ENCODE measurements at regions not wholly inside any gene's neighbourhood (a gene's known extent, or its start where the extent isn't known, plus 50 kb on each side); places are given as distances from the start of the nearest gene placed in this dataset.
"Not testable (repeated sequence)": the region's sequence is repeated elsewhere in the genome, so short reads cannot be mapped to it uniquely, and the experiment has no call there.

DNA sequence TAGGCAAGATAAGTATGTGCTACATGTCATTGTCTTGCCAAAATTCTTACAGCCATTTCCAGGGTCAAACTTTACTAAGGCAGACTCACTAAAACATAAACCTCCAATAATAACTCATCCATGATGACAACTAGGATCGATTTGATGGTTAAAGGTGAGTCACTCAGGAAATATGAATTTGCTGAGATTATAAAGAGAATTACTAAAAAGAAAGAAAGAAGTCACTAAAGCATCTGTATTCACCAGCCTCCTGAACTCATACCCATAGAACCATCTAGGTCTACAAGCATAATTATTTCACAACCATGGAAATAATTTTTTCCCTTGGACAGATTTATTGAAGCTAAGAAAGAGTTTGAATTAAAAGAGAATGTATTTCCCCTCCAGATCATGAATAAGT, 258.6 kb downstream of the TLE1 start:
- no peak for DNase-seq (ENCODE audit: low spot score)
- TF ChIP-seq, protein P1, sequence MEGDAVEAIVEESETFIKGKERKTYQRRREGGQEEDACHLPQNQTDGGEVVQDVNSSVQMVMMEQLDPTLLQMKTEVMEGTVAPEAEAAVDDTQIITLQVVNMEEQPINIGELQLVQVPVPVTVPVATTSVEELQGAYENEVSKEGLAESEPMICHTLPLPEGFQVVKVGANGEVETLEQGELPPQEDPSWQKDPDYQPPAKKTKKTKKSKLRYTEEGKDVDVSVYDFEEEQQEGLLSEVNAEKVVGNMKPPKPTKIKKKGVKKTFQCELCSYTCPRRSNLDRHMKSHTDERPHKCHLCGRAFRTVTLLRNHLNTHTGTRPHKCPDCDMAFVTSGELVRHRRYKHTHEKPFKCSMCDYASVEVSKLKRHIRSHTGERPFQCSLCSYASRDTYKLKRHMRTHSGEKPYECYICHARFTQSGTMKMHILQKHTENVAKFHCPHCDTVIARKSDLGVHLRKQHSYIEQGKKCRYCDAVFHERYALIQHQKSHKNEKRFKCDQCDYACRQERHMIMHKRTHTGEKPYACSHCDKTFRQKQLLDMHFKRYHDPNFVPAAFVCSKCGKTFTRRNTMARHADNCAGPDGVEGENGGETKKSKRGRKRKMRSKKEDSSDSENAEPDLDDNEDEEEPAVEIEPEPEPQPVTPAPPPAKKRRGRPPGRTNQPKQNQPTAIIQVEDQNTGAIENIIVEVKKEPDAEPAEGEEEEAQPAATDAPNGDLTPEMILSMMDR (IDR thresholded peaks at IDR 0.05; ENCODE audit: extremely low read depth, missing control alignments), result no peak

DNA sequence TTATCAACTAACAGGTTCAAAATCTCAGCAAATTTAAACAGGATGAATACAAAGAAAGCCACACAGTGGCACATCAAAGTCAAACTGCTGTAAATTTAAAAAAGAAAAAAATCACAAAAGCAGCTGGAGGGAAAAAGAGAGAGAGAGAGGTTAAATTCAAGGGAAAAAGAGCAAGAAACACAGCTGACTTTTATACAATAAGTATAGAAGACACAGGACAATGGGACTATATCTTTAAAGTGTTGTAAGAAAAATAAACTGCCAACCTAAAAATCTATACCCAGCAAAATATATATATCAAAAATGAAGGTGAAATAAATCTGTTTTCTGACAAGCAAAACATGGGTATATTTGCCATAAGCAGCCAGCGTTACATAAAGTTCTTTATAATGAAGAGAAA, 261.5 kb downstream of the TLE1 start:
- TF ChIP-seq, protein P1 (IDR thresholded peaks at IDR 0.05; ENCODE audit: extremely low read depth, missing control alignments), result no peak
- DNase-seq (ENCODE audit: low spot score), result no peak

DNA sequence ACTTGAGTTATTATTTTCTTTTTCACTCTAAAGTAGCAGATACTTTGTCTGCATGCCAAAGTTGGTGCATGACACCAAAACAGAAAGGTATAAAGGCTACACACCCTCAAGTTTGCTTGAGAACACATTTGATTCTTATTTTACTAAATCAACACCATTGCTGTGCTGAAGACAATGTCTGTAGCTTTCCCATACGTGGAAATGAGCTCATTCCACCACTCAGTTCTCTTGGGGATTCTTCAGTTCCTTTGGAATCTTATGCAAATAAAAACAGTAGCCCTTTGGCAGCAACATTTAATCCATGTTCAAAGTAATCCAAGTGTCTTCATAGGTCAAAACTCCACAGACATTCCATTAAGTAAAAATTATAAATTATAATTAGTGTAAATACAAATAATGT, 264.9 kb downstream of the TLE1 start:
- DNase-seq (ENCODE audit: low spot score), result no peak
- TF ChIP-seq, protein P1 (IDR thresholded peaks at IDR 0.05; ENCODE audit: extremely low read depth, missing control alignments), result no peak

DNA sequence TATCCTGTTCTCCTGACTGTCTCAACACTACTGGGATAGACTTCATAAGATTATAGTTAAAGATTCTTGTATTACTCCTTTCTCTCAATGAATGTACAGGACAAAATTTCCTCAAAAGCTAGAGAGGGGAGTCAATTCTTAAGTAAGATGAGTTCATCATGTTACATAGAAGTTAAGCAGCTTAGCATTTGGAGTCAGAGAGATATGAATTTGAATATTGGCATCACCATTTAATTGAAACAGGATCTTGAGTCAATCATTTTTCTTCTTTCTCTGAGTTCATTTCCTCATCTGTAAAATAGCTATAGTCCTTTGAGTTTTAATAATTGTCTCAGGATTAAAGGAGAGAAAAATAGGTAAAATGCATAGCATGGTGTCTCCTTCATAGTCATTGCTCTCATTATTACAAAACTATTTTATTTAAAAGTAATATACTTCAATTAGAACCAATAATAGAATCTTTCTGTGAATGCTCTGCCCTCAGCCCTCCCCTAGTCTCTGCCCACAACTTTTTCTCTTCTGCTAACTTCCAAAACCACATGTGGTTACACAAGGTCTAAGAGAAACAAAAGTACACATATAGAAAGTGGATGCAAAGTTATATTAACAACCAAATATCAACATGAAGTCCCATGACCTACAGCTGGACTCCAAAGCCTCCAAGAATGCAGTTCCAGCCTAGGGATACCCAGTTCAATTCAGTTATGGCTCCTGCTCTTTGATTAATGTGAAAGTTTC, 265.6 kb downstream of the TLE1 start:
- no peak for DNase-seq (ENCODE audit: low spot score)
- TF ChIP-seq, protein P1 (IDR thresholded peaks at IDR 0.05; ENCODE audit: extremely low read depth, missing control alignments), result no peak

DNA sequence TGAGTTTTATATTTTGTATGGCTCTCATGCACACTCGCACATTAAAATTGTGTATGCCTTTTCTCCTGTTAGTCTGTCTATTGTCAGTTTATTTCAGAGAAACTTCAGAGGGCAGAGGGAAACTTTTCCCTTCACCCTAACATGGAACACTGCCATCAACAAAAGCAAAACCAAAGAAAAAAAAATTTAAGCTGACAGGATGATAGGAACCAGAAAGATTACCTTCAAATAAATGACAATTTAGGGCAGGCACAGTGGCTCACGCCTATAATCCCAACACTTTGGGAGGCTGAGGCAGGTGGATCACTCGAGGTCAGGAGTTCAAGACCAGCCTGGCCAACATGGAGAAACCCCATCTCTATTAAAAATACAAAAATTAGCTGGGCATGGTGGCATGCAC, 268.3 kb downstream of the TLE1 start:
- DNase-seq (ENCODE audit: low spot score), result not testable (repeated sequence)

DNA sequence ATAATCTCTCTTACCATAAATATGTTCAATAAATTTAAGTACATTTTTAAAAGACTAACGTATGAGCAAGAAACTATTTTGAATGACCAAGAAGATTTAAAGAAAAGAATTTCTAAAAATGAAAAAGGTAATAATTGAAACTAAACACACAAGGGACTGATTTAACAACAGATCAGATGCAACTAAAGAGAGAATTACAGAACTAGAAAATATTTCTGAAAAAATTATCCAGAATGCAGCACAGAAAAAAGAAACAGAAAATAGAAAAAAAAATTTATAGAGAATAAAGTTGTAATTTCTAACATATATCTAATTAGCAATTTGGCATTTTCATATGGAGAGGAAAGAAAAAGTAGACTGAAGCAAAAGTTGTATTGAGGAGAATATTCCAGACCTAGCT, 269.3 kb downstream of the TLE1 start:
- TF ChIP-seq, protein P1 (IDR thresholded peaks at IDR 0.05; ENCODE audit: extremely low read depth, missing control alignments), result no peak
- no peak for DNase-seq (ENCODE audit: low spot score)

DNA sequence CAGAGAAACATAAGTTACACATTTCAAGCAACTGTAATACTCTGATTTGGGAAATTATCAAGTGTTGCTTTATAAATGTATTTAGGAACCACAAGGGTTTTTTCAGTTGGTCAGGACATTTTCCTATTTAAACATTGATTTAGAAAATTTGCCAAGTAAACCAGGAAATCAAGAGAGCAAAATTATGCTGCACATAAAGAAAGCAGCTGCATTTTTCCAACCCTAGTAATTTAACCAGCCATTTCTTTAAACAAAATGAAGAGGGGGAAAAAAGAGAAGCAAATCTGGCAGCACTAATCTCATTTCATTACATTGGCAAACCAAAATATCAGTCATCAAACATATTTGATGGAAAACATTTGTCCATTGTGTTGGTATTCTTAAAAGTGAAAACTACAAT, 271.4 kb downstream of the TLE1 start:
- no peak for DNase-seq (ENCODE audit: low spot score)
- TF ChIP-seq, protein P1 (IDR thresholded peaks at IDR 0.05; ENCODE audit: extremely low read depth, missing control alignments), result no peak

DNA sequence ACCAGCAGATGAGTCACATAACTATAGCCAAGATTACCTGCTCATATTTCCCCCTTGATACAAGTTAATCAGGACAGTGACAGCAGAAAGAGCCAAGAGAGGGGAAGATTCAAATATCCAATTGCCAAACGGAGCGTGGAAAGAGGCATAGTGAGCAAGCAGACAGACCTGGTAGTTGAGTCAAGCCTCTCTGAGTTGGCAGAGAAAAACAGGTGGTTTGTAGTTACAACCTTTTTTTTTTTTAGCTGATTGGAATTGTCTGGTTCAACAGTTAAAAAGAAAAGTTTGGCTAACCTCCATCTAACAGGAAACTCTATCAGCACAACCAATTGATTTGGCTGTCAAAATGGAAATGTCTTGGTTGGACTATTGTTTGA, 272.1 kb downstream of the TLE1 start:
- DNase-seq (ENCODE audit: low spot score), result no peak
- TF ChIP-seq, protein P1 (IDR thresholded peaks at IDR 0.05; ENCODE audit: extremely low read depth, missing control alignments), result no peak
